ENCODE measurements at regions not wholly inside any gene's neighbourhood (a gene's known extent, or its start where the extent isn't known, plus 50 kb on each side); places are given as distances from the start of the nearest gene placed in this dataset.

- Histone ChIP-seq H3K4me2 (no peak overlapping the region), H3K9me3 (ENCODE audit: low read depth) (no peaks in the 10 kb centered on the region), H3K79me2 (no peaks in the 10 kb centered on the region), H3K4me1 (ENCODE audit: insufficient read depth) (no peaks in the 10 kb centered on the region), H3K27ac (no peak overlapping the region), H4K20me1 (ENCODE audit: insufficient read depth, poor library complexity, severe bottlenecking) (no peaks in the 10 kb centered on the region), H2AFZ (no peak overlapping the region), H3K27me3 (no peaks in the 10 kb centered on the region), H3K36me3 (replicated peaks; ENCODE audit: insufficient read depth, low read depth) (no peaks in the 10 kb centered on the region), H3K9me2 (replicated peaks; ENCODE audit: insufficient read depth) (no peaks in the 10 kb centered on the region), H3K4me3 (no peak overlapping the region)
- 84% methylated on average over 2 of the region's 2 CpGs for WGBS (ENCODE audit: low lambda C conversion rate, missing lambda C conversion rate)
- TF ChIP-seq EZH2 (IDR thresholded peaks at IDR 0.05; ENCODE audit: borderline replicate concordance) (no peak), CTCF (IDR thresholded peaks at IDR 0.05; ENCODE audit: poor library complexity) (no peak), EZH2phosphoT487 (IDR thresholded peaks at IDR 0.05; ENCODE audit: low read depth, severe bottlenecking, unreplicated experiment) (no peak)
- no peak for DNase-seq (ENCODE audit: low spot score)
These were observed 208.6 kb upstream of the TOPAZ1 start for GRCh38 chr3:44033123-44033522.

GRCh38 chr3:44036850-44037249 is 204.8 kb upstream of the TOPAZ1 start:
- DNase-seq (ENCODE audit: low spot score): no peak
- H3K27ac ChIP-seq: no peak overlapping the region
- no peaks in the 10 kb centered on the region for H3K27me3 ChIP-seq
- H3K4me1 ChIP-seq (ENCODE audit: insufficient read depth): no peaks in the 10 kb centered on the region
- no peaks in the 10 kb centered on the region for H3K36me3 ChIP-seq (replicated peaks; ENCODE audit: insufficient read depth, low read depth)
- H3K79me2 ChIP-seq: no peaks in the 10 kb centered on the region
- no peak for TF ChIP-seq EZH2 (IDR thresholded peaks at IDR 0.05; ENCODE audit: borderline replicate concordance)
- TF ChIP-seq EZH2phosphoT487 (IDR thresholded peaks at IDR 0.05; ENCODE audit: low read depth, severe bottlenecking, unreplicated experiment): no peak
- TF ChIP-seq CTCF (IDR thresholded peaks at IDR 0.05; ENCODE audit: poor library complexity): no peak
- no peak overlapping the region for H3K4me3 ChIP-seq
- 87% methylated on average over 5 of the region's 5 CpGs for WGBS (ENCODE audit: low lambda C conversion rate, missing lambda C conversion rate)
- no peaks in the 10 kb centered on the region for H3K9me3 ChIP-seq (ENCODE audit: low read depth)
- H3K9me2 ChIP-seq (replicated peaks; ENCODE audit: insufficient read depth): no peaks in the 10 kb centered on the region
- H2AFZ ChIP-seq: no peak overlapping the region
- H4K20me1 ChIP-seq (ENCODE audit: insufficient read depth, poor library complexity, severe bottlenecking): no peaks in the 10 kb centered on the region
- H3K4me2 ChIP-seq: no peak overlapping the region

GRCh38 chr3:44039006-44039405 is 202.7 kb upstream of the TOPAZ1 start:
- DNase-seq (ENCODE audit: low spot score): no peak
- H3K79me2 ChIP-seq: no peaks in the 10 kb centered on the region
- WGBS (ENCODE audit: low lambda C conversion rate, missing lambda C conversion rate): 77% methylated on average over 2 of the region's 2 CpGs

More at GRCh38 chr3:44039006-44039405, 202.7 kb upstream of the TOPAZ1 start:
- Histone ChIP-seq H3K9me2 (replicated peaks; ENCODE audit: insufficient read depth) (no peaks in the 10 kb centered on the region), H4K20me1 (ENCODE audit: insufficient read depth, poor library complexity, severe bottlenecking) (no peaks in the 10 kb centered on the region), H3K4me1 (ENCODE audit: insufficient read depth) (no peaks in the 10 kb centered on the region), H3K36me3 (replicated peaks; ENCODE audit: insufficient read depth, low read depth) (no peaks in the 10 kb centered on the region), H3K27me3 (no peaks in the 10 kb centered on the region), H3K4me3 (no peak overlapping the region), H3K4me2 (no peak overlapping the region), H3K27ac (no peak overlapping the region), H3K9me3 (ENCODE audit: low read depth) (no peaks in the 10 kb centered on the region), H2AFZ (no peak overlapping the region)
- TF ChIP-seq EZH2 (IDR thresholded peaks at IDR 0.05; ENCODE audit: borderline replicate concordance) (no peak), EZH2phosphoT487 (IDR thresholded peaks at IDR 0.05; ENCODE audit: low read depth, severe bottlenecking, unreplicated experiment) (no peak), CTCF (IDR thresholded peaks at IDR 0.05; ENCODE audit: poor library complexity) (no peak)

Measured in hepatocyte (in vitro differentiated cells).